ENCODE measurements at regions not wholly inside any gene's neighbourhood (a gene's known extent, or its start where the extent isn't known, plus 50 kb on each side); places are given as distances from the start of the nearest gene placed in this dataset.

GRCh38 chr10:28880683-28880950, 203.3 kb downstream of the BAMBI start:
- Mint-ChIP-seq H3K4me1 (ENCODE audit: low read depth, unreplicated experiment) (no peaks in the 10 kb centered on the region), H3K36me3 (ENCODE audit: unreplicated experiment) (no peaks in the 10 kb centered on the region), H3K4me3 (ENCODE audit: unreplicated experiment) (no peak overlapping the region), H3K27me3 (ENCODE audit: unreplicated experiment) (no peaks in the 10 kb centered on the region), H3K9me3 (ENCODE audit: unreplicated experiment) (no peaks in the 10 kb centered on the region), H3K27ac (ENCODE audit: unreplicated experiment) (no peak overlapping the region)
- no peak for TF ChIP-seq CTCF (IDR thresholded peaks at IDR 0.05; ENCODE audit: partially characterized antibody, unreplicated experiment)
- no peak for DNase-seq

- no peaks in the 10 kb centered on the region for H3K36me3 Mint-ChIP-seq (ENCODE audit: unreplicated experiment)
- H3K4me3 Mint-ChIP-seq (ENCODE audit: unreplicated experiment) = no peak overlapping the region
- no peaks in the 10 kb centered on the region for H3K4me1 Mint-ChIP-seq (ENCODE audit: low read depth, unreplicated experiment)
- no peaks in the 10 kb centered on the region for H3K9me3 Mint-ChIP-seq (ENCODE audit: unreplicated experiment)
- H3K27me3 Mint-ChIP-seq (ENCODE audit: unreplicated experiment) = no peaks in the 10 kb centered on the region
- TF ChIP-seq CTCF (IDR thresholded peaks at IDR 0.05; ENCODE audit: partially characterized antibody, unreplicated experiment) = no peak
- no peak for DNase-seq
- H3K27ac Mint-ChIP-seq (ENCODE audit: unreplicated experiment) = no peak overlapping the region
These were observed 204.0 kb downstream of the BAMBI start for GRCh38 chr10:28881171-28881882.

GRCh38 chr10:28883741-28884423, 206.6 kb downstream of the BAMBI start:
- no peak overlapping the region for H3K27ac Mint-ChIP-seq (ENCODE audit: unreplicated experiment)
- no peak overlapping the region for H3K4me3 Mint-ChIP-seq (ENCODE audit: unreplicated experiment)

GRCh38 chr10:28890121-28890950, 213.0 kb downstream of the BAMBI start:
- Mint-ChIP-seq H3K27me3 (ENCODE audit: unreplicated experiment) (peaks cover 5% of the 10 kb centered on the region), H3K9me3 (ENCODE audit: unreplicated experiment) (no peaks in the 10 kb centered on the region), H3K4me3 (ENCODE audit: unreplicated experiment) (no peak overlapping the region), H3K27ac (ENCODE audit: unreplicated experiment) (no peak overlapping the region), H3K4me1 (ENCODE audit: low read depth, unreplicated experiment) (no peaks in the 10 kb centered on the region), H3K36me3 (ENCODE audit: unreplicated experiment) (no peaks in the 10 kb centered on the region)
- DNase-seq = no peak
- TF ChIP-seq CTCF (IDR thresholded peaks at IDR 0.05; ENCODE audit: partially characterized antibody, unreplicated experiment) = no peak

More at GRCh38 chr10:28883741-28884423, 206.6 kb downstream of the BAMBI start:
- no peaks in the 10 kb centered on the region for H3K9me3 Mint-ChIP-seq (ENCODE audit: unreplicated experiment)
- no peak for DNase-seq
- H3K4me1 Mint-ChIP-seq (ENCODE audit: low read depth, unreplicated experiment) = no peaks in the 10 kb centered on the region
- no peaks in the 10 kb centered on the region for H3K27me3 Mint-ChIP-seq (ENCODE audit: unreplicated experiment)
- no peak for TF ChIP-seq CTCF (IDR thresholded peaks at IDR 0.05; ENCODE audit: partially characterized antibody, unreplicated experiment)
- no peaks in the 10 kb centered on the region for H3K36me3 Mint-ChIP-seq (ENCODE audit: unreplicated experiment)
